HEK293 (cell line): ENCODE measurements at regions not wholly inside any gene's neighbourhood (a gene's known extent, or its start where the extent isn't known, plus 50 kb on each side); places are given as distances from the start of the nearest gene placed in this dataset.

Experiments
- CTCF ChIA-PET: fragments of 350-600 bp; formaldehyde crosslinking; extraction: SDS; loops from one replicate; lab custom pipeline; 2021; ENCODE audit warnings: antibody characterized with exemption; lab: Yijun Ruan, JAX
- POLR2A ChIA-PET: fragments of 300-600 bp; formaldehyde crosslinking; extraction: SDS; loops from one replicate; lab custom pipeline; 2020; ENCODE audit warnings: antibody characterized with exemption, inconsistent platforms; lab: Yijun Ruan, JAX
- H3K27ac ChIP-seq: fragments of 200-500 bp; sonication (Bioruptor generic); 2 replicates; pipeline ENCODE4 v1.5.1; 2014; ENCODE audit warnings: low read depth, low read length, control low read depth, inconsistent platforms; ENCODE audit errors: extremely low read depth
- H3K36me3 ChIP-seq, 2 experiments: fragments of 200-500 bp in 1 of 2; sonication (Bioruptor generic) in 1 of 2; 1 replicate in 1 of 2; 2 replicates in 1 of 2; pipeline ENCODE4 v1.5.1; 2014 to 2017; ENCODE audit warnings: inconsistent platforms in 2 of 2, low read length in 2 of 2; ENCODE audit not compliant: control insufficient read depth in 2 of 2, insufficient read depth in 1 of 2
- H3K4me1 ChIP-seq: fragments of 200-500 bp; sonication (Bioruptor generic); 2 replicates; pipeline ENCODE4 v1.5.1; 2014; ENCODE audit warnings: mild to moderate bottlenecking, low read length, inconsistent platforms; ENCODE audit not compliant: control insufficient read depth, insufficient read depth
- H3K4me3 ChIP-seq: 2 replicates; pipeline ENCODE4 v1.5.1; 2011; ENCODE audit warnings: low read depth, mild to moderate bottlenecking, control low read depth, low read length, moderate library complexity
- H3K9me3 ChIP-seq: fragments of 200-500 bp; sonication (Bioruptor generic); 2 replicates; pipeline ENCODE4 v1.5.1; 2014; ENCODE audit warnings: low read depth, low read length, inconsistent platforms; ENCODE audit not compliant: control insufficient read depth, insufficient read depth
- EGR2 ChIP-seq: fragments of 450-650 bp; formaldehyde crosslinking; IDR thresholded peaks from 2 replicates; pipeline ENCODE4 v1.5.1; 2016; ENCODE audit warnings: low read depth, missing biosample characterization, missing genetic modification characterization
- HOXD13 ChIP-seq: sonication (generic); formaldehyde crosslinking; IDR thresholded peaks from 2 replicates; pipeline ENCODE4 v1.8.0; 2022; ENCODE audit warnings: missing genetic modification reagents, borderline replicate concordance
- KLF8 ChIP-seq: fragments of 450-650 bp; formaldehyde crosslinking; IDR thresholded peaks from 2 replicates; pipeline ENCODE4 v1.5.1; 2016; ENCODE audit warnings: missing biosample characterization, missing genetic modification characterization
- SALL2 ChIP-seq: fragments of 450-650 bp; formaldehyde crosslinking; IDR thresholded peaks from 2 replicates; pipeline ENCODE4 v1.5.0; 2017; ENCODE audit warnings: missing biosample characterization, mild to moderate bottlenecking, missing genetic modification characterization, borderline replicate concordance
- SCRT1 ChIP-seq: fragments of 450-650 bp; formaldehyde crosslinking; IDR thresholded peaks from 2 replicates; pipeline ENCODE4 v1.5.1; 2016; ENCODE audit warnings: missing biosample characterization, missing genetic modification characterization, borderline replicate concordance
- ZBTB1 ChIP-seq: fragments of 450-650 bp; formaldehyde crosslinking; IDR thresholded peaks from 2 replicates; pipeline ENCODE4 v1.5.1; 2016; ENCODE audit warnings: missing biosample characterization, missing genetic modification characterization
- ZBTB7A ChIP-seq: fragments of 450-650 bp; formaldehyde crosslinking; IDR thresholded peaks from 2 replicates; pipeline ENCODE4 v1.5.1; 2016; ENCODE audit warnings: low read depth, missing biosample characterization, missing genetic modification characterization
- ZFHX2 ChIP-seq: fragments of 450-650 bp; formaldehyde crosslinking; conservative IDR thresholded peaks from 2 replicates; pipeline ENCODE4 v1.5.1; 2016; ENCODE audit warnings: missing biosample characterization, missing genetic modification characterization
- ZNF132 ChIP-seq: fragments of 450-650 bp; formaldehyde crosslinking; IDR thresholded peaks from 2 replicates; pipeline ENCODE4 v1.5.1; 2017; ENCODE audit warnings: missing biosample characterization, missing genetic modification characterization, borderline replicate concordance
- ZNF157 ChIP-seq: fragments of 450-650 bp; formaldehyde crosslinking; IDR thresholded peaks from 2 replicates; pipeline ENCODE4 v1.5.1; 2016; ENCODE audit warnings: missing biosample characterization, missing genetic modification characterization
- ZNF211 ChIP-seq: fragments of 450-650 bp; formaldehyde crosslinking; IDR thresholded peaks from 2 replicates; pipeline ENCODE4 v1.5.1; 2016; ENCODE audit warnings: low read depth, missing biosample characterization, missing genetic modification characterization
- ZNF248 ChIP-seq: fragments of 450-650 bp; formaldehyde crosslinking; IDR thresholded peaks from 2 replicates; pipeline ENCODE4 v1.5.1; 2017; ENCODE audit warnings: missing biosample characterization, missing genetic modification characterization
- ZNF335 ChIP-seq: fragments of 450-650 bp; formaldehyde crosslinking; conservative IDR thresholded peaks from 2 replicates; pipeline ENCODE4 v1.5.1; 2016; ENCODE audit warnings: missing biosample characterization, missing genetic modification characterization
- ZNF426 ChIP-seq: fragments of 450-650 bp; formaldehyde crosslinking; IDR thresholded peaks from 2 replicates; pipeline ENCODE4 v1.5.1; 2017; ENCODE audit warnings: missing biosample characterization, missing genetic modification characterization, mild to moderate bottlenecking, inconsistent platforms, moderate library complexity
- ZNF530 ChIP-seq: fragments of 450-650 bp; formaldehyde crosslinking; IDR thresholded peaks from 2 replicates; pipeline ENCODE4 v1.5.1; 2016; ENCODE audit warnings: low read depth, missing biosample characterization, missing genetic modification characterization
- ZNF561 ChIP-seq: fragments of 450-650 bp; IDR thresholded peaks from 2 replicates; pipeline ENCODE4 v1.5.1; 2018; ENCODE audit warnings: missing biosample characterization, missing genetic modification characterization, borderline replicate concordance
- ZNF571 ChIP-seq: fragments of 450-650 bp; formaldehyde crosslinking; IDR thresholded peaks from 2 replicates; pipeline ENCODE4 v1.5.0; 2017; ENCODE audit warnings: missing biosample characterization, missing genetic modification characterization
- ZNF585B ChIP-seq: fragments of 450-650 bp; formaldehyde crosslinking; IDR thresholded peaks from 2 replicates; pipeline ENCODE4 v1.5.1; 2016; ENCODE audit warnings: missing biosample characterization, missing genetic modification characterization
- ZNF621 ChIP-seq: fragments of 450-650 bp; formaldehyde crosslinking; IDR thresholded peaks from 2 replicates; pipeline ENCODE4 v1.5.1; 2017; ENCODE audit warnings: missing biosample characterization, missing genetic modification characterization
- ZNF768 ChIP-seq: fragments of 450-650 bp; formaldehyde crosslinking; IDR thresholded peaks from 2 replicates; pipeline ENCODE4 v1.5.1; 2018; ENCODE audit warnings: missing biosample characterization, mild to moderate bottlenecking, missing genetic modification characterization
- ZNF792 ChIP-seq: fragments of 450-650 bp; formaldehyde crosslinking; IDR thresholded peaks from 2 replicates; pipeline ENCODE4 v1.5.1; 2016; ENCODE audit warnings: missing biosample characterization, missing genetic modification characterization
- TF ChIP-seq, protein P1 (sequence below): fragments of 450-650 bp; formaldehyde crosslinking; IDR thresholded peaks from 2 replicates; pipeline ENCODE4 v1.5.1; 2016; ENCODE audit warnings: missing biosample characterization, missing genetic modification characterization, low read depth
- TF ChIP-seq, protein P2 (sequence below): fragments of 450-650 bp; formaldehyde crosslinking; IDR thresholded peaks from 2 replicates; pipeline ENCODE4 v1.5.1; 2016; ENCODE audit warnings: missing biosample characterization, missing genetic modification characterization
- TF ChIP-seq, protein P3 (sequence below): fragments of 450-650 bp; formaldehyde crosslinking; IDR thresholded peaks from 2 replicates; pipeline ENCODE4 v1.5.1; 2017; ENCODE audit warnings: missing biosample characterization, mild to moderate bottlenecking, missing genetic modification characterization, moderate library complexity

DNA sequence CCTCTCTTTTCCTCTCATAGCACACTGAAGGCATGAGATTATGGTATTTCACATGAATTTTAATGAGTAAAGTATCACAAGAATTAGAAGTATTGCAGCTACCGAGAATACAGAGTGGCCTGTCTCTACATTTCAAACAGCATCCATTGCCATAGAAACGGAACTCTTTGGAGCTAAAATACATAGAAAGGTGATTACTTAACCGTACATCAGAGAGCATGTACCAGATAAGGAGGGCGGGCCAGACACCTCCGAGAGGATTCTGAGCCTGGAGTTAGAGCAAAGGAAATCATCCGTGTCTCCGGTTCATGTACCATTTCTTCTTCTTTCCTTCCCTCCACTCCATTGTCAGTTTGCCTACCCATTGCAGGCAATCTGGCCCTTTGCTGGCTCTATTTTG, 196.7 kb downstream of the KLF6 start:
- POLR2A ChIA-PET: no interaction called here
- TF ChIP-seq ZNF768 (tag by site-specific recombination) (no peak), ZNF561 (tag by site-specific recombination) (no peak), ZNF585B (tag by site-specific recombination) (no peak)
- H3K4me1 ChIP-seq: no peaks in the 10 kb centered on the region
- CTCF ChIA-PET: no interaction called here
- H3K36me3 ChIP-seq: no peaks in the 10 kb centered on the region
- H3K9me3 ChIP-seq: no peaks in the 10 kb centered on the region
- H3K27ac ChIP-seq: no peak overlapping the region
- no peak overlapping the region for H3K4me3 ChIP-seq

DNA sequence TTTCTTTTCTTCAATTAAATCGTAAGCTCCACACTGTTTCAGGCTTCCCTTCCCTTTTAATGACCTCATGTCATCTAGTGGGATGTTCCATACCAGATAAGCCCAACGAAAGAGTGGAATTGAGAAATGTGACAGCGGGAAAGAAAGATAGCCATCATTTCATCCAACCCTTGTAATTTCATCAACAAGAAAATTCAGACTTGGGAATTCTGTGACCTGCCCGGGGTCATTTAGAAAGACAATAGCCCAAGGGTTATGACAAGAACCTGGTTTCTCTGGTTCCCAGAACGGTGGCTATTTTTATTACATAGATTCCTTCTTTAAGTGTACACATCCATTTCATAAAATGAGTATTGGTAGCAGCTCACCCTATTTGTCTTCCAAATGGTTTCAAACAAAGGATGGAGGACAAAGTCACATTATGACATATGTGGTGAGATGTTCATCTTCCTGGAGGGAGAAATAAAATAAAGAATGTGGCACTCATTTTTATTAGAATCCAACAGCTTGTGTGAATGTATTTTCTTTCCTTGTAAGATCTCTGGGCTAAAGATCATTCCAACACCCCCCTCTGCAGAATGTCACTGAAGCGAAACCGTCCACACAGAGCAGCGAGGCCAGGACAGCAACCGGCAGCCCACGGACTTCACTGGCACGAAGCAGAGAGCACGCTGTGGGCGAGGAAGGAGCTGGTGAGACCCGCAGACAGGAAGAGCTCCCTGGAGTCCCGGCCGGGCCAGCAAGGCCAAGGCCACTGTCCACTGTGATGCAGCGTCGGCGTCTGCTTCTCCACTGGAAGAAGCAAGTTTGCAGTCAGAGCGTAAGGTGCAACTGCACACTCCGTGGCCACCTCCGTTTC, 199.9 kb downstream of the KLF6 start:
- CTCF ChIA-PET: interaction anchor here (1.5 kb wide), 1 partner anchor 28 kb away, joined by 3 read pairs; no protein-coding TSS in a partner anchor
- Histone ChIP-seq H3K4me3 (no peak overlapping the region), H3K27ac (no peak overlapping the region), H3K36me3 (no peaks in the 10 kb centered on the region), H3K9me3 (no peaks in the 10 kb centered on the region)
- TF ChIP-seq, protein P1, sequence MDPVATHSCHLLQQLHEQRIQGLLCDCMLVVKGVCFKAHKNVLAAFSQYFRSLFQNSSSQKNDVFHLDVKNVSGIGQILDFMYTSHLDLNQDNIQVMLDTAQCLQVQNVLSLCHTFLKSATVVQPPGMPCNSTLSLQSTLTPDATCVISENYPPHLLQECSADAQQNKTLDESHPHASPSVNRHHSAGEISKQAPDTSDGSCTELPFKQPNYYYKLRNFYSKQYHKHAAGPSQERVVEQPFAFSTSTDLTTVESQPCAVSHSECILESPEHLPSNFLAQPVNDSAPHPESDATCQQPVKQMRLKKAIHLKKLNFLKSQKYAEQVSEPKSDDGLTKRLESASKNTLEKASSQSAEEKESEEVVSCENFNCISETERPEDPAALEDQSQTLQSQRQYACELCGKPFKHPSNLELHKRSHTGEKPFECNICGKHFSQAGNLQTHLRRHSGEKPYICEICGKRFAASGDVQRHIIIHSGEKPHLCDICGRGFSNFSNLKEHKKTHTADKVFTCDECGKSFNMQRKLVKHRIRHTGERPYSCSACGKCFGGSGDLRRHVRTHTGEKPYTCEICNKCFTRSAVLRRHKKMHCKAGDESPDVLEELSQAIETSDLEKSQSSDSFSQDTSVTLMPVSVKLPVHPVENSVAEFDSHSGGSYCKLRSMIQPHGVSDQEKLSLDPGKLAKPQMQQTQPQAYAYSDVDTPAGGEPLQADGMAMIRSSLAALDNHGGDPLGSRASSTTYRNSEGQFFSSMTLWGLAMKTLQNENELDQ (tag by site-specific recombination): no peak
- peak; percentile 64 for TF ChIP-seq ZFHX2 (tag by site-specific recombination)
- peak; percentile 78 for TF ChIP-seq EGR2 (tag by site-specific recombination)
- TF ChIP-seq, all 188 proteins: peak for 2
- POLR2A ChIA-PET: no interaction called here
- H3K4me1 ChIP-seq: no peaks in the 10 kb centered on the region

DNA sequence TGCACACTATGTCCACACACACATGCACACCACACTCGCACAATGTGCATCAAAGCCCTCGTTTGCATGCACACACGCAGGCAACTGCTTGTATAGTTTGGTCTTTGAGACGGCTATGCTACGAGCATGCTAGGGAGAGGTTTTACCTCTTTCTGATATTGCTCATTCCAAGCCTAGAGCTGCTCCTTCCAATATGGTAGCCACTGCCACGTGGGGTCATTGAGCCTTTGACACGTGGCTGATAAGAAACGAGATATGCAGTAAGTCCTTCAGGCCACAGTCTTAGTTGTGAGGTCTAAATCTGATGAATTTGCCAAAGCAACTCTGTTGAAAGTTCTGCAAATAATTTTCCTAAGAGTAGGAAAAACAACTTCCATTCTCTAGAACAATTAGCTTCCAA, 204.4 kb downstream of the KLF6 start:
- TF ChIP-seq ZNF571 (tag by site-specific recombination) (no peak), KLF8 (tag by site-specific recombination) (no peak), ZBTB7A (tag by site-specific recombination) (no peak), ZNF768 (tag by site-specific recombination) (no peak), ZNF132 (no peak), ZNF426 (no peak), SALL2 (tag by site-specific recombination) (no peak), HOXD13 (CRISPR knock-in tag) (no peak), ZNF621 (no peak), ZNF248 (no peak), ZNF211 (tag by site-specific recombination) (no peak), ZNF335 (tag by site-specific recombination) (no peak), ZNF530 (no peak), ZBTB1 (tag by site-specific recombination) (no peak), ZNF792 (tag by site-specific recombination) (no peak), SCRT1 (no peak), ZNF157 (no peak)
- TF ChIP-seq, protein P2, sequence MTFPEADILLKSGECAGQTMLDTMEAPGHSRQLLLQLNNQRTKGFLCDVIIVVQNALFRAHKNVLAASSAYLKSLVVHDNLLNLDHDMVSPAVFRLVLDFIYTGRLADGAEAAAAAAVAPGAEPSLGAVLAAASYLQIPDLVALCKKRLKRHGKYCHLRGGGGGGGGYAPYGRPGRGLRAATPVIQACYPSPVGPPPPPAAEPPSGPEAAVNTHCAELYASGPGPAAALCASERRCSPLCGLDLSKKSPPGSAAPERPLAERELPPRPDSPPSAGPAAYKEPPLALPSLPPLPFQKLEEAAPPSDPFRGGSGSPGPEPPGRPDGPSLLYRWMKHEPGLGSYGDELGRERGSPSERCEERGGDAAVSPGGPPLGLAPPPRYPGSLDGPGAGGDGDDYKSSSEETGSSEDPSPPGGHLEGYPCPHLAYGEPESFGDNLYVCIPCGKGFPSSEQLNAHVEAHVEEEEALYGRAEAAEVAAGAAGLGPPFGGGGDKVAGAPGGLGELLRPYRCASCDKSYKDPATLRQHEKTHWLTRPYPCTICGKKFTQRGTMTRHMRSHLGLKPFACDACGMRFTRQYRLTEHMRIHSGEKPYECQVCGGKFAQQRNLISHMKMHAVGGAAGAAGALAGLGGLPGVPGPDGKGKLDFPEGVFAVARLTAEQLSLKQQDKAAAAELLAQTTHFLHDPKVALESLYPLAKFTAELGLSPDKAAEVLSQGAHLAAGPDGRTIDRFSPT (tag by site-specific recombination): no peak
- TF ChIP-seq, protein P3, sequence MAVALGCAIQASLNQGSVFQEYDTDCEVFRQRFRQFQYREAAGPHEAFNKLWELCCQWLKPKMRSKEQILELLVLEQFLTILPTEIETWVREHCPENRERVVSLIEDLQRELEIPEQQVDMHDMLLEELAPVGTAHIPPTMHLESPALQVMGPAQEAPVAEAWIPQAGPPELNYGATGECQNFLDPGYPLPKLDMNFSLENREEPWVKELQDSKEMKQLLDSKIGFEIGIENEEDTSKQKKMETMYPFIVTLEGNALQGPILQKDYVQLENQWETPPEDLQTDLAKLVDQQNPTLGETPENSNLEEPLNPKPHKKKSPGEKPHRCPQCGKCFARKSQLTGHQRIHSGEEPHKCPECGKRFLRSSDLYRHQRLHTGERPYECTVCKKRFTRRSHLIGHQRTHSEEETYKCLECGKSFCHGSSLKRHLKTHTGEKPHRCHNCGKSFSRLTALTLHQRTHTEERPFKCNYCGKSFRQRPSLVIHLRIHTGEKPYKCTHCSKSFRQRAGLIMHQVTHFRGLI (tag by site-specific recombination): no peak
- H3K4me3 ChIP-seq: no peak overlapping the region
- H3K36me3 ChIP-seq: no peaks in the 10 kb centered on the region
- ChIA-PET CTCF (no interaction called here), POLR2A (no interaction called here)
- no peaks in the 10 kb centered on the region for H3K4me1 ChIP-seq
- no peak overlapping the region for H3K27ac ChIP-seq
- no peaks in the 10 kb centered on the region for H3K9me3 ChIP-seq
